Ovary (tissue), 7 donors: ENCODE measurements at regions not wholly inside any gene's neighbourhood (a gene's known extent, or its start where the extent isn't known, plus 50 kb on each side); places are given as distances from the start of the nearest gene placed in this dataset.

ENCODE experiments used
- DNase-seq, 5 donors: peaks; one replicate each; pipeline ENCODE4 v3.0.0-alpha.2; 2019 to 2020
- H3K27ac ChIP-seq, 2 donors: fragments of 200-600 bp; one replicate each; pipeline versions ENCODE4 v1.5.1 to v1.8.0; 2019 to 2022
- H3K27me3 ChIP-seq: fragments of 200-600 bp; one replicate; pipeline ENCODE4 v1.8.0; 2022
- H3K36me3 ChIP-seq: fragments of 200-600 bp; sonication (generic); one replicate; pipeline ENCODE4 v1.5.1; 2019
- H3K4me1 ChIP-seq: one replicate; pipeline ENCODE4 v1.8.1; 2013; ENCODE audit warnings: mild to moderate bottlenecking, moderate library complexity; ENCODE audit not compliant: insufficient read depth
- H3K4me3 ChIP-seq: fragments of 200-600 bp; sonication (generic); one replicate; pipeline ENCODE4 v1.5.1; 2017
- H3K9me3 ChIP-seq, 2 donors: fragments of 200-600 bp in 1 of 2; sonication (generic) in 1 of 2; one replicate each; pipeline versions ENCODE4 v1.5.1 to v1.8.1; 2013 to 2019; ENCODE audit warnings: mild to moderate bottlenecking in 1 of 2, moderate library complexity in 1 of 2
- CTCF ChIP-seq, 3 donors: fragments of 450-650 bp in 2 of 3; fragments of 200-600 bp in 1 of 3; IDR thresholded peaks; one replicate each; pipeline versions ENCODE4 v1.5.1 to v1.8.0; 2016 to 2022; ENCODE audit warnings: antibody characterized with exemption in 3 of 3, mild to moderate bottlenecking in 1 of 3
- EP300 ChIP-seq: sonication (generic); formaldehyde crosslinking; IDR thresholded peaks from one replicate; pipeline ENCODE4 v1.6.1; 2017; ENCODE audit warnings: antibody characterized with exemption
- POLR2A ChIP-seq: fragments of 450-650 bp; IDR thresholded peaks from one replicate; pipeline ENCODE4 v1.6.1; 2017; ENCODE audit warnings: antibody characterized with exemption, mild to moderate bottlenecking, moderate library complexity
- WGBS, 3 donors: extraction: QIAGEN DNeasy Blood & Tissue Kit in 1 of 3; methylation state at CpG; one replicate each; pipeline versions ENCODE4 v1.1.5 to v1.1.7; 2013 to 2017; 5-methylcytosine and 5-hydroxymethylcytosine counted together
- intact Hi-C, 4 donors: fragments of 100-400 bp; cut with DNase I; formaldehyde crosslinking; loops; one replicate each; pipeline versions ENCODE4 v1.11.0 to v1.15.1; 2022 to 2023
- donor health status: DM: no; HTN: no; CAD: no; lungs with moderate emphysema.
- donor health status: DM: no; HTN: no; CAD: no.
- donor health status: Bipolar disorder and iron deficiency.
- donor health status: DM: no; HTN: no; CAD: no.
- donor health status: DM: yes; HTN: yes; CAD: no.

- H3K36me3 ChIP-seq = no peaks in the 10 kb centered on the region
- TF ChIP-seq POLR2A = no peak
- TF ChIP-seq CTCF (IDR thresholded peaks at IDR 0.05) = no peak
- no peak for TF ChIP-seq EP300
- no peak overlapping the region for H3K4me3 ChIP-seq
- no peak overlapping the region for H3K27ac ChIP-seq
- H3K9me3 ChIP-seq = no peaks in the 10 kb centered on the region
- 81 to 83% (median 82%) methylated on average over 4 of the region's 4 CpGs for WGBS, 3 donors
- DNase-seq = no peak
- peaks cover 5% of the 10 kb centered on the region for H3K4me1 ChIP-seq
- intact Hi-C loops = no loop called here
- no peaks in the 10 kb centered on the region for H3K27me3 ChIP-seq
Measured at GRCh38 chr2:136242100-136242499, 124.2 kb upstream of the CXCR4 start.

GRCh38 chr2:136239079-136239685, 121.2 kb upstream of the CXCR4 start:
- Histone ChIP-seq H3K9me3 (no peaks in the 10 kb centered on the region), H3K27ac (no peak overlapping the region), H3K27me3 (no peaks in the 10 kb centered on the region), H3K4me3 (no peak overlapping the region), H3K4me1 (peaks cover 3% of the 10 kb centered on the region), H3K36me3 (no peaks in the 10 kb centered on the region)
- 59 to 73% (median 64%) methylated on average over 3 of the region's 3 CpGs for WGBS, 3 donors
- TF ChIP-seq EP300 (no peak), POLR2A (no peak), CTCF (IDR thresholded peaks at IDR 0.05) (no peak)
- DNase-seq = no peak
- intact Hi-C loops = no loop called here

GRCh38 chr2:136238286-136239078, 120.5 kb upstream of the CXCR4 start:
- intact Hi-C loops = no loop called here
- no peak for TF ChIP-seq EP300
- TF ChIP-seq POLR2A = no peak
- no peak for TF ChIP-seq CTCF (IDR thresholded peaks at IDR 0.05)
- H3K4me3 ChIP-seq = no peak overlapping the region
- no peaks in the 10 kb centered on the region for H3K27me3 ChIP-seq
- no peak for DNase-seq
- H3K27ac ChIP-seq = no peak overlapping the region
- H3K36me3 ChIP-seq = no peaks in the 10 kb centered on the region
- no peaks in the 10 kb centered on the region for H3K9me3 ChIP-seq
- WGBS, 3 donors = 43 to 61% (median 52%) methylated on average over 6 of the region's 6 CpGs
- H3K4me1 ChIP-seq = peaks cover 3% of the 10 kb centered on the region

- 52 to 57% (median 54%) methylated on average over 4 of the region's 4 CpGs for WGBS, 3 donors
- no peak for DNase-seq
- Histone ChIP-seq H3K9me3 (no peaks in the 10 kb centered on the region), H3K27me3 (no peaks in the 10 kb centered on the region), H3K36me3 (no peaks in the 10 kb centered on the region), H3K4me3 (no peak overlapping the region), H3K27ac (no peak overlapping the region), H3K4me1 (peaks cover 3% of the 10 kb centered on the region)
- TF ChIP-seq POLR2A = no peak
- no peak for TF ChIP-seq EP300
- TF ChIP-seq CTCF (IDR thresholded peaks at IDR 0.05) = no peak
- intact Hi-C loops = no loop called here
Measured at GRCh38 chr2:136236019-136236418, 118.1 kb upstream of the CXCR4 start.
